ENCODE measurements at regions not wholly inside any gene's neighbourhood (a gene's known extent, or its start where the extent isn't known, plus 50 kb on each side); places are given as distances from the start of the nearest gene placed in this dataset.

GRCh38 chr13:90261343-90261742 lies 1086.1 kb upstream of the MIR17HG start:
- Histone ChIP-seq H3K27me3 (ENCODE audit: insufficient read depth, poor library complexity, severe bottlenecking) (no peaks in the 10 kb centered on the region), H3K27ac (replicated peaks) (no peak overlapping the region), H3K4me3 (replicated peaks; ENCODE audit: insufficient read depth, low read length) (no peak overlapping the region)
- no peak for TF ChIP-seq REST (IDR thresholded peaks at IDR 0.05; ENCODE audit: insufficient replicate concordance, low read depth)
- TF ChIP-seq GABPA (IDR thresholded peaks at IDR 0.05; ENCODE audit: low read depth), result no peak
- TF ChIP-seq, protein P1, sequence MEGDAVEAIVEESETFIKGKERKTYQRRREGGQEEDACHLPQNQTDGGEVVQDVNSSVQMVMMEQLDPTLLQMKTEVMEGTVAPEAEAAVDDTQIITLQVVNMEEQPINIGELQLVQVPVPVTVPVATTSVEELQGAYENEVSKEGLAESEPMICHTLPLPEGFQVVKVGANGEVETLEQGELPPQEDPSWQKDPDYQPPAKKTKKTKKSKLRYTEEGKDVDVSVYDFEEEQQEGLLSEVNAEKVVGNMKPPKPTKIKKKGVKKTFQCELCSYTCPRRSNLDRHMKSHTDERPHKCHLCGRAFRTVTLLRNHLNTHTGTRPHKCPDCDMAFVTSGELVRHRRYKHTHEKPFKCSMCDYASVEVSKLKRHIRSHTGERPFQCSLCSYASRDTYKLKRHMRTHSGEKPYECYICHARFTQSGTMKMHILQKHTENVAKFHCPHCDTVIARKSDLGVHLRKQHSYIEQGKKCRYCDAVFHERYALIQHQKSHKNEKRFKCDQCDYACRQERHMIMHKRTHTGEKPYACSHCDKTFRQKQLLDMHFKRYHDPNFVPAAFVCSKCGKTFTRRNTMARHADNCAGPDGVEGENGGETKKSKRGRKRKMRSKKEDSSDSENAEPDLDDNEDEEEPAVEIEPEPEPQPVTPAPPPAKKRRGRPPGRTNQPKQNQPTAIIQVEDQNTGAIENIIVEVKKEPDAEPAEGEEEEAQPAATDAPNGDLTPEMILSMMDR (IDR thresholded peaks at IDR 0.05; ENCODE audit: insufficient read depth, low read length), result no peak
- TF ChIP-seq POLR2AphosphoS5 (IDR thresholded peaks at IDR 0.05; ENCODE audit: low read depth), result no peak
- TF ChIP-seq SPI1 (IDR thresholded peaks at IDR 0.05; ENCODE audit: borderline replicate concordance, low read depth), result no peak
- DNase-seq (ENCODE audit: low read depth in 1 of 2, low spot score in 1 of 2), result no peak

DNA sequence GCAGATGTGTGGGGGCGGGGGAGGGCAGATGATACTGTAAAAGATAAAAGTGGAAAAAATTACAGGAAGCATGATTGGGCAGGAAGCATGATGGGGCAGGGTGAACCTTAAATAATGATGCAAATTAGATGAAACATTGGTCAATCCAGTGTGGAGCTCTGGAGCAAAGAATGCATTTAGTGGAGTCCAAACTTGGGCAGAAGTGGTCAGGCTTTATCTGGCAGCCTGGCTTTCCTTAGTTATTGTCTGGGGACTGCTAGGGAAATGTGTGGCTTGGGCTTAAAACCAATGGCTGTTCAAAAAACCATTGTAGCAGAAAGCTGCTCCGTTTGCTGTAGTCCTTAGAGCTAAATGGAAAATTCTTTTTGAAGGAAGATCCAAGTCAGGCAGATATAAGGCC lies 1077.3 kb upstream of the MIR17HG start:
- Histone ChIP-seq H3K27ac (replicated peaks) (no peak overlapping the region), H3K4me3 (replicated peaks; ENCODE audit: insufficient read depth, low read length) (no peak overlapping the region), H3K27me3 (ENCODE audit: insufficient read depth, poor library complexity, severe bottlenecking) (no peaks in the 10 kb centered on the region)
- no peak for TF ChIP-seq POLR2AphosphoS5 (IDR thresholded peaks at IDR 0.05; ENCODE audit: low read depth)
- TF ChIP-seq, protein P1 (IDR thresholded peaks at IDR 0.05; ENCODE audit: insufficient read depth, low read length), result no peak
- no peak for TF ChIP-seq GABPA (IDR thresholded peaks at IDR 0.05; ENCODE audit: low read depth)
- TF ChIP-seq SPI1 (IDR thresholded peaks at IDR 0.05; ENCODE audit: borderline replicate concordance, low read depth), result no peak
- TF ChIP-seq REST (IDR thresholded peaks at IDR 0.05; ENCODE audit: insufficient replicate concordance, low read depth), result no peak
- no peak for DNase-seq (ENCODE audit: low read depth in 1 of 2, low spot score in 1 of 2)

DNA sequence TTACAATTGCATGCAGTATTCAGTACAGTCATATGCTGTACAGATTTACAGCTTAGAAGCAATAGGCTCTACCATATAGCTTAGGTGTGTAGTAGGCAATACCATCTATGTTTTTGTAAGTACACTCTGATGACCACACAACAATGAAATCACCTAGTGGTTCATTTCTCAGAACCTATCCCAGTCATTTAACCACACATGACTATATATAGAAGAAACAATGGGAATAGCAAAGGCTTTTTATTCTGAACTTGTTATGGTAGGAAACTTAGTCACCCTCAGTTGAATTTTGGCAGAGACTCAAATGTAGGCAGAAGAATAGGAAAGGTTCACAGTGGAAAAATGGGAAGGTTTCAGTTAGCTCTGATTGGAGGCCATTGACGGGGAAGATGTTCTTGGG lies 1075.1 kb upstream of the MIR17HG start:
- Histone ChIP-seq H3K27me3 (ENCODE audit: insufficient read depth, poor library complexity, severe bottlenecking) (no peaks in the 10 kb centered on the region), H3K27ac (replicated peaks) (no peak overlapping the region), H3K4me3 (replicated peaks; ENCODE audit: insufficient read depth, low read length) (no peak overlapping the region)
- no peak for TF ChIP-seq SPI1 (IDR thresholded peaks at IDR 0.05; ENCODE audit: borderline replicate concordance, low read depth)
- TF ChIP-seq GABPA (IDR thresholded peaks at IDR 0.05; ENCODE audit: low read depth), result no peak
- TF ChIP-seq REST (IDR thresholded peaks at IDR 0.05; ENCODE audit: insufficient replicate concordance, low read depth), result no peak
- no peak for TF ChIP-seq POLR2AphosphoS5 (IDR thresholded peaks at IDR 0.05; ENCODE audit: low read depth)
- TF ChIP-seq, protein P1 (IDR thresholded peaks at IDR 0.05; ENCODE audit: insufficient read depth, low read length), result no peak
- no peak for DNase-seq (ENCODE audit: low read depth in 1 of 2, low spot score in 1 of 2)
